Neuronal stem cell (in vitro differentiated cells): ENCODE measurements at regions not wholly inside any gene's neighbourhood (a gene's known extent, or its start where the extent isn't known, plus 50 kb on each side); places are given as distances from the start of the nearest gene placed in this dataset.

ENCODE experiments used
- DNase-seq: peaks from one replicate; pipeline ENCODE4 v3.0.0-alpha.2; 2013; ENCODE audit warnings: low spot score
- H2AFZ ChIP-seq: one replicate; pipeline ENCODE4 v1.6.1; 2013; ENCODE audit warnings: mild to moderate bottlenecking, low read length, inconsistent platforms
- H2AK5ac ChIP-seq: 2 replicates; pipeline ENCODE4 v1.6.1; 2013; ENCODE audit warnings: low read depth, mild to moderate bottlenecking, inconsistent platforms, low read length, moderate library complexity, mixed read lengths
- H2BK120ac ChIP-seq: 2 replicates; pipeline ENCODE4 v1.6.1; 2013; ENCODE audit warnings: low read depth, mild to moderate bottlenecking, inconsistent platforms, low read length, moderate library complexity, mixed read lengths
- H2BK12ac ChIP-seq: one replicate; pipeline ENCODE4 v1.6.1; 2013; ENCODE audit warnings: low read length, inconsistent platforms
- H2BK15ac ChIP-seq: 2 replicates; pipeline ENCODE4 v1.6.1; 2013; ENCODE audit warnings: mild to moderate bottlenecking, low read length, inconsistent platforms, mixed read lengths
- H2BK5ac ChIP-seq: one replicate; pipeline ENCODE4 v1.6.1; 2013; ENCODE audit warnings: inconsistent platforms, mild to moderate bottlenecking, low read length, moderate library complexity
- H3K14ac ChIP-seq: one replicate; pipeline ENCODE4 v1.6.1; 2013; ENCODE audit warnings: low read length, inconsistent platforms
- H3K18ac ChIP-seq: 2 replicates; pipeline ENCODE4 v1.6.1; 2013; ENCODE audit warnings: low read length, inconsistent platforms
- H3K23ac ChIP-seq: 2 replicates; pipeline ENCODE4 v1.6.1; 2013; ENCODE audit warnings: low read depth, mild to moderate bottlenecking, mixed read lengths, low read length, inconsistent platforms; ENCODE audit not compliant: poor library complexity
- H3K27ac ChIP-seq: replicated peaks from 3 replicates; pipeline ENCODE4 v1.5.1; 2013; ENCODE audit warnings: low read length, inconsistent platforms
- H3K27me3 ChIP-seq, 3 experiments: 2 replicates each; pipeline ENCODE4 v1.6.1; 2013; ENCODE audit warnings: low read length in 3 of 3, mild to moderate bottlenecking in 2 of 3, inconsistent platforms in 1 of 3, low read depth in 1 of 3, mixed read lengths in 1 of 3, moderate library complexity in 1 of 3; ENCODE audit not compliant: control insufficient read depth in 3 of 3, insufficient read depth in 3 of 3
- H3K36me3 ChIP-seq, 2 donors: replicated peaks in 1 of 2; 2 replicates each; pipeline ENCODE4 v1.6.1; 2013; ENCODE audit warnings: low read length in 2 of 2; ENCODE audit not compliant: control insufficient read depth in 2 of 2, insufficient read depth in 2 of 2
- H3K4ac ChIP-seq: 2 replicates; pipeline ENCODE4 v1.6.1; 2013; ENCODE audit warnings: inconsistent platforms, mild to moderate bottlenecking, low read length, moderate library complexity
- H3K4me1 ChIP-seq, 2 donors: 1 replicate in 1 of 2; 2 replicates in 1 of 2; pipeline ENCODE4 v1.6.1; 2013; ENCODE audit warnings: low read length in 2 of 2, low read depth in 1 of 2; ENCODE audit not compliant: control insufficient read depth in 2 of 2, insufficient read depth in 1 of 2
- H3K4me2 ChIP-seq: one replicate; pipeline ENCODE4 v1.6.1; 2013; ENCODE audit warnings: mild to moderate bottlenecking, low read length, inconsistent platforms; ENCODE audit not compliant: insufficient read depth, poor library complexity, severe bottlenecking
- H3K4me3 ChIP-seq, 2 donors: 2 replicates each; pipeline ENCODE4 v1.5.1; 2013; ENCODE audit warnings: low read length in 2 of 2, mild to moderate bottlenecking in 2 of 2, inconsistent platforms in 1 of 2, moderate library complexity in 1 of 2
- H3K79me1 ChIP-seq: one replicate; pipeline ENCODE4 v1.6.1; 2013; ENCODE audit warnings: low read depth, mild to moderate bottlenecking, inconsistent platforms, low read length, moderate library complexity
- H3K9ac ChIP-seq: one replicate; pipeline ENCODE4 v1.6.1; 2013; ENCODE audit warnings: mild to moderate bottlenecking, low read depth, low read length, inconsistent platforms; ENCODE audit not compliant: poor library complexity
- H3K9me3 ChIP-seq, 2 donors: replicated peaks in 1 of 2; 2 replicates each; pipeline versions ENCODE3 to v1.6.1; 2013; ENCODE audit warnings: low read length in 2 of 2, mild to moderate bottlenecking in 2 of 2, inconsistent platforms in 1 of 2, low read depth in 1 of 2, mixed read lengths in 1 of 2, moderate library complexity in 1 of 2; ENCODE audit not compliant: control insufficient read depth in 2 of 2, insufficient read depth in 1 of 2
- H4K8ac ChIP-seq: one replicate; pipeline ENCODE4 v1.6.1; 2013; ENCODE audit warnings: low read depth, mild to moderate bottlenecking, inconsistent platforms, low read length, moderate library complexity
- H4K91ac ChIP-seq: one replicate; pipeline ENCODE4 v1.6.1; 2013; ENCODE audit warnings: low read length, low read depth, mild to moderate bottlenecking, inconsistent platforms; ENCODE audit not compliant: poor library complexity
- WGBS, 2 donors: extraction: QIAGEN DNeasy Blood & Tissue Kit; methylation state at CpG; one replicate each; pipeline ENCODE4 v1.1.7; 2013; ENCODE audit warnings: missing lambda C conversion rate in 2 of 2, mixed read lengths in 1 of 2; ENCODE audit not compliant: insufficient read length in 2 of 2, insufficient replicate concordance in 1 of 2; ENCODE audit errors: extremely low coverage in 2 of 2; 5-methylcytosine and 5-hydroxymethylcytosine counted together

GRCh38 chr1:81409780-81410274, 390.9 kb upstream of the ADGRL2 start:
- Histone ChIP-seq H3K23ac (no peak overlapping the region), H3K27ac (no peak overlapping the region), H2BK12ac (no peak overlapping the region), H3K36me3 (peaks cover 0 to under 1% of the 10 kb centered on the region in 2 donors), H2AK5ac (no peak overlapping the region), H4K8ac (no peak overlapping the region), H2BK15ac (no peak overlapping the region), H3K9me3 (no peaks in the 10 kb centered on the region), H3K4me1 (peaks cover 2 to 54% of the 10 kb centered on the region in 2 donors), H3K4ac (no peak overlapping the region), H2BK120ac (no peak overlapping the region), H3K27me3 (no peaks in the 10 kb centered on the region), H4K91ac (no peak overlapping the region), H3K9ac (no peak overlapping the region), H3K14ac (no peak overlapping the region), H3K18ac (no peak overlapping the region), H2BK5ac (no peak overlapping the region), H3K79me1 (no peaks in the 10 kb centered on the region), H3K4me3 (no peak overlapping the region), H2AFZ (no peak overlapping the region), H3K4me2 (no peak overlapping the region)
- WGBS, 2 donors, result no CpG with 5 or more reads among the region's 3 CpGs
- DNase-seq, result no peak

GRCh38 chr1:81409262-81409661, 391.5 kb upstream of the ADGRL2 start:
- Histone ChIP-seq H2AK5ac (no peak overlapping the region), H3K4me1 (peaks cover 2 to 48% of the 10 kb centered on the region in 2 donors)

GRCh38 chr1:81408419-81408818, 392.3 kb upstream of the ADGRL2 start:
- Histone ChIP-seq H2BK15ac (no peak overlapping the region), H2BK12ac (no peak overlapping the region), H3K9ac (no peak overlapping the region), H2AFZ (no peak overlapping the region), H2BK120ac (no peak overlapping the region), H3K4me3 (no peak overlapping the region), H3K27ac (no peak overlapping the region), H3K9me3 (no peaks in the 10 kb centered on the region), H3K4ac (no peak overlapping the region), H3K23ac (no peak overlapping the region), H2AK5ac (no peak overlapping the region), H3K14ac (no peak overlapping the region), H3K79me1 (no peaks in the 10 kb centered on the region), H3K36me3 (no peaks in the 10 kb centered on the region), H3K4me1 (peaks cover 2 to 45% of the 10 kb centered on the region in 2 donors), H3K4me2 (no peak overlapping the region), H2BK5ac (no peak overlapping the region), H3K27me3 (no peaks in the 10 kb centered on the region), H4K8ac (no peak overlapping the region), H3K18ac (no peak overlapping the region), H4K91ac (no peak overlapping the region)
- WGBS, 2 donors, result no CpG with 5 or more reads among the region's 6 CpGs
- DNase-seq, result no peak

More at GRCh38 chr1:81409262-81409661, 391.5 kb upstream of the ADGRL2 start:
- Histone ChIP-seq H3K36me3 (no peaks in the 10 kb centered on the region), H3K27ac (no peak overlapping the region), H4K8ac (no peak overlapping the region), H3K23ac (no peak overlapping the region), H2BK120ac (no peak overlapping the region), H3K18ac (no peak overlapping the region), H3K4me2 (no peak overlapping the region), H3K4ac (no peak overlapping the region), H3K9ac (no peak overlapping the region), H2BK5ac (no peak overlapping the region), H2BK15ac (no peak overlapping the region), H4K91ac (no peak overlapping the region), H3K14ac (no peak overlapping the region), H3K9me3 (no peaks in the 10 kb centered on the region), H3K27me3 (no peaks in the 10 kb centered on the region), H2BK12ac (no peak overlapping the region), H3K4me3 (no peak overlapping the region), H2AFZ (no peak overlapping the region), H3K79me1 (no peaks in the 10 kb centered on the region)
- DNase-seq, result no peak

GRCh38 chr1:81407000-81407821, 393.5 kb upstream of the ADGRL2 start:
- H3K79me1 ChIP-seq, result no peaks in the 10 kb centered on the region
- peaks cover 2 to 45% of the 10 kb centered on the region in 2 donors for H3K4me1 ChIP-seq
- no peak overlapping the region for H3K18ac ChIP-seq
- no peak overlapping the region for H2BK12ac ChIP-seq
- WGBS, 2 donors, result no CpG with 5 or more reads among the region's 5 CpGs
- H3K4ac ChIP-seq, result no peak overlapping the region
- no peak overlapping the region for H3K4me2 ChIP-seq
- no peak overlapping the region for H3K4me3 ChIP-seq
- no peak overlapping the region for H2AFZ ChIP-seq
- no peak overlapping the region for H3K14ac ChIP-seq
- H4K8ac ChIP-seq, result no peak overlapping the region
- no peak overlapping the region for H3K9ac ChIP-seq
- no peaks in the 10 kb centered on the region for H3K36me3 ChIP-seq
- H3K9me3 ChIP-seq, result no peaks in the 10 kb centered on the region
- no peak overlapping the region for H2BK15ac ChIP-seq
- no peaks in the 10 kb centered on the region for H3K27me3 ChIP-seq
- no peak overlapping the region for H2BK120ac ChIP-seq
- no peak for DNase-seq
- H3K27ac ChIP-seq, result no peak overlapping the region
- H4K91ac ChIP-seq, result no peak overlapping the region
- H2BK5ac ChIP-seq, result no peak overlapping the region
- H3K23ac ChIP-seq, result no peak overlapping the region
- H2AK5ac ChIP-seq, result no peak overlapping the region
